ENCODE measurements at regions not wholly inside any gene's neighbourhood (a gene's known extent, or its start where the extent isn't known, plus 50 kb on each side); places are given as distances from the start of the nearest gene placed in this dataset.
"Not testable (repeated sequence)": the region's sequence is repeated elsewhere in the genome, so short reads cannot be mapped to it uniquely, and the experiment has no call there.

DNA sequence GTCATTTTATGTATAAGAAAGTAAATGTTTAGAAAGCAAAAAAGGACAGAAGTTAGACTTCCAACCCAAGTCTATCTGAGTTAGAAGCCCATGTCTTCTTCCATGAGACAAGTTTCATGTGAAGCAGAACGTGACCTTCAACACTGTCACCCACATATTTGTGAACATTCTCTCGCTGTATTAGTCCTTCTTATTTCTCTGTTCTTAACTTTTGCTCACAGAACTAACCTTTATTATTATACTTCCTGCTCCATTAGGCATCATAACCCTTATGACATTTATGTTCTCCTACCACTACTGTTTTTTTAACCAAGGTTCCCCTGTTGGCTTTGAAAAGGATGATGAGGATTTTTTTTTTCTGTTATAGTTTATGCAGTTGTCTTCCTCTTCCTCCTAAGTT, 238.8 kb downstream of the ZNF608 start:
- no peak overlapping the region for H3K27ac Mint-ChIP-seq
- H3K4me1 Mint-ChIP-seq = no peaks in the 10 kb centered on the region
- ChIA-PET CTCF (no interaction called here), POLR2A (no interaction called here)
- H3K4me3 Mint-ChIP-seq = no peak overlapping the region
- ATAC-seq (no peak), DNase-seq (no peak)
- intact Hi-C loops (cut with DNase I, micrococcal nuclease) = no loop called here
- H3K36me3 Mint-ChIP-seq (ENCODE audit: low read depth) = no peaks in the 10 kb centered on the region
- H3K9me3 Mint-ChIP-seq (ENCODE audit: low read depth) = no peaks in the 10 kb centered on the region
- peaks cover 12% of the 10 kb centered on the region for H3K27me3 Mint-ChIP-seq

DNA sequence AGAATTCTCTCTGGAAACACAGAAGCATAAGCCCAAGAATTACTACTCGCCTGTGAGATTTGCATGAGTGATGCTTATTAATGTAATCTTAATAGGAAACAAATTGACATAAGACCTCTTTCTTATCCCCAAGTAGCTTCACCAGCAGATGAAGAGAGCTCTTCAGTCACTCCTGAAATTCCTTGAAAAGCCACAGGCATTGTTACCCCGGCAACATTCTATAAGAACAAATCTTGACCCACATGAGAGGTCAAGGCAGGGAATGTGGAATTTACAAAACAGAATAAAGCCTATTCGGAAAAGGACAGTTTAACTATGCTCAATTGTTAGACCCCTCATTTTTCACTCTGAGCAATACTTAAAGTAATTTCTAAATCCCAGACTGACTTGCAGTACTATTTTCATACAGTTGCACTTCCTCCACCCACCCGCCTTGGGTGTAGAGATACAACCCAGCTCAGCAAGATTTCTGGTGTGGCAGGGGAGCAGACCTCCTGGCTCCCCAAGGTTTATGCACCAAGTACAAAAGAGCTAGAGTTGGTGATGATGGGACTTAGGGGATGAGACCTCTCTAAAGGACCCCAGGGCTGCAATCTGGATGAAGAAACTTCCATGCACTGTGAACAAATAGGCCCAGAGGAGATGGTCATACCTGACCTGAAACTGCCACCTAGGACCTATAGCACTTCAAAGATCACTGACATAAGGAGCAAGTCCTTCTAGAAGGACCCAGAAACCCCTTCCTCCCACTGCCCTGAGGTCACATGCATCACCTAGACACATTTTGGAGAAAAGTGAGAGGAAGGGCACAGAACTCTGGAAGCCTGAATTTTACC, 242.1 kb downstream of the ZNF608 start:
- ATAC-seq = no peak

DNA sequence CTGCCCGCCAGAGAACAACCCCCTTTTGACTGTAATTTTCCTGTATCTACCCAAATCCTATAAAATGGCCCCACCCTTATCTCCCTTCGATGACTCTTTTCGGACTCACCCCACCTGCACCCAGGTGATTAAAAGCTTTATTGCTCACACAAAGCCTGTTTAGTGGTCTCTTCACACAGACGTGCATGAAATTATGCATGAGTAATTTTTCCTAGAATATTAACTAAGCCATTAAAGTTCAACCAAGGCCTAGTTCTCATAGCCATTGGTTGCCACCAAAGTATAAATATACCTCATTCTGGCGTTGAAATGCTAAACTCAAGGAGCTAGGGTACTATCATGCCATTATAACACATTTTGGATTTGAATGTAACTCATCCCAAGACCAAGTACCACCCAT, 243.9 kb downstream of the ZNF608 start:
- H3K27ac Mint-ChIP-seq = no peak overlapping the region
- H3K4me3 Mint-ChIP-seq = no peak overlapping the region
- POLR2A ChIA-PET = no interaction called here
- no peaks in the 10 kb centered on the region for H3K36me3 Mint-ChIP-seq (ENCODE audit: low read depth)
- no peaks in the 10 kb centered on the region for H3K4me1 Mint-ChIP-seq
- intact Hi-C loops (cut with DNase I, micrococcal nuclease) = no loop called here
- no peaks in the 10 kb centered on the region for H3K9me3 Mint-ChIP-seq (ENCODE audit: low read depth)
- no peak for ATAC-seq
- no peak for DNase-seq
- CTCF ChIA-PET = no interaction called here
- peaks cover 6% of the 10 kb centered on the region for H3K27me3 Mint-ChIP-seq

More for the DNA sequence above, 242.1 kb downstream of the ZNF608 start:
- Mint-ChIP-seq H3K9me3 (ENCODE audit: low read depth) (no peaks in the 10 kb centered on the region), H3K27ac (no peak overlapping the region), H3K36me3 (ENCODE audit: low read depth) (no peaks in the 10 kb centered on the region), H3K4me3 (no peak overlapping the region), H3K27me3 (peaks cover 8% of the 10 kb centered on the region), H3K4me1 (no peaks in the 10 kb centered on the region)
- CTCF ChIA-PET = no interaction called here
- peak; percentile 18 for DNase-seq
- POLR2A ChIA-PET = no interaction called here
- intact Hi-C loops (cut with DNase I, micrococcal nuclease) = no loop called here

DNA sequence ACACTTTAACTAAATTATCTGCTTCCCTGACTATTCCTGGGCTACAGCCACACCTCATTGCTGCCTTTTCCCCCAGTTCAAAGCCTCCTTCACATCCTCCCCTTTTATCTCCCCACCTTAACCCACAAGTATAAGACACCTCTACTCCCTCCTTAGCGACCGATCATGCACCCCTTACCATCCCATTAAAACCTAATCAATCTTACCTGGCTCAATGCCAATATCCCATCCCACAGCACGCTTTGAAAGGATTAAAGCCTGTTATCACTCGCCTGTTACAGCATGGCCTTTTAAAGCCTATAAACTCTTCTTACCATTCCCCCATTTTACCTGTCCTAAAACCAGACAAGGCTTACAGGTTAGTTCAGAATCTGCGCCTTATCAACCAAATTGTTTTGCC, 246.6 kb downstream of the ZNF608 start:
- intact Hi-C loops (cut with DNase I, micrococcal nuclease); H3K27ac Mint-ChIP-seq; ATAC-seq: not testable (repeated sequence)

DNA sequence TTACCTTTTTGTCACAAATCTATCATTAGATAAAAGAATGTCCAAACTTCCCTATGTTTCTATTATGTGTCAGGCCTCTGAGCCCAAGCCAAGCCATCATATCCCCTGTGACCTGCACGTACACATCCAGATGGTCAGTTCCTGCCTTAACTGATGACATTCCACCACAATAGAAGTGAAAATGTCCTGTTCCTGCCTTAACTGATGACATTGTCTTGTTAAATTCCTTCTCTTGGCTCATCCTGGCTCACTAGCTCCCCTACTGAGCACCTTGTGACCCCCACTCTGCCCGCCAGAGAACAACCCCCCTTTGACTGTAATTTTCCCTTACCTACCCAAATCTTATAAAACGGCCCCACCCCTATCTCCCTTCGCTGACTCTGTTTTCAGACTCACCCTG, 249.5 kb downstream of the ZNF608 start:
- H3K4me1 Mint-ChIP-seq; ATAC-seq; H3K4me3 Mint-ChIP-seq; H3K9me3 Mint-ChIP-seq (ENCODE audit: low read depth); H3K27ac Mint-ChIP-seq; CTCF ChIA-PET; POLR2A ChIA-PET; intact Hi-C loops (cut with DNase I, micrococcal nuclease); H3K36me3 Mint-ChIP-seq (ENCODE audit: low read depth); DNase-seq; H3K27me3 Mint-ChIP-seq: not testable (repeated sequence)

More for the DNA sequence above, 246.6 kb downstream of the ZNF608 start:
- DNase-seq; H3K4me1 Mint-ChIP-seq; H3K27me3 Mint-ChIP-seq; CTCF ChIA-PET; H3K36me3 Mint-ChIP-seq (ENCODE audit: low read depth); H3K9me3 Mint-ChIP-seq (ENCODE audit: low read depth); POLR2A ChIA-PET; H3K4me3 Mint-ChIP-seq: not testable (repeated sequence)

DNA sequence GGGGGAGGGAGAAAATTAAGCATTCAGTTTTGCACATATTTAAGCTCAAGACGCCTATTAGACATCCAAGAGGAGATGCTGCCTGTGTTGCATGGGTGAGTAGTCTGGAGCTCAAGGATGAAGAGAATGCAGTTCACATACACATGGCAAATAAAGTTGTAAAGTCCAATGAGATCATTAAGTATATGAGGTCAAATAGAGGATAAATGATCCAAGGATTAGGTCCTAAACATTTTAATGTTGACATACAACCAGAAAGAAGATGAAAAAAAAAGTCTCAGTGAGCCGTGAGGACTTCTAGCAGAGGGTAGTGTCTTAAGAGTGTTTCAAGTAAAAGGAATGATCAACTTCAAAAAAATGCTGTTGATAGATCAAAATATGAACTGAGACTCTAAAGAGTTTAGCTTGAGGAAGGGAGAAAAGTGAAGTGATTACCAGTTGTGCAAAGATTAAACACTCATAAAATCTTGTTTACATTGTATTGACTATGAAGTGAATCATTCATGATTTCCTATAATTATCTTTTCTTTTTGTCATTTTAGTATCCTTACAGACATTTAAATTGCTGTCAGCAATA, 251.8 kb downstream of the ZNF608 start:
- DNase-seq (no peak), ATAC-seq (no peak)
- intact Hi-C loops (cut with DNase I, micrococcal nuclease) = no loop called here
- H3K9me3 Mint-ChIP-seq (ENCODE audit: low read depth) = peaks cover 10% of the 10 kb centered on the region
- no peak overlapping the region for H3K27ac Mint-ChIP-seq
- no peak overlapping the region for H3K4me3 Mint-ChIP-seq
- no peaks in the 10 kb centered on the region for H3K4me1 Mint-ChIP-seq
- peaks cover 4% of the 10 kb centered on the region for H3K27me3 Mint-ChIP-seq
- POLR2A ChIA-PET = no interaction called here
- CTCF ChIA-PET = no interaction called here
- H3K36me3 Mint-ChIP-seq (ENCODE audit: low read depth) = no peaks in the 10 kb centered on the region

DNA sequence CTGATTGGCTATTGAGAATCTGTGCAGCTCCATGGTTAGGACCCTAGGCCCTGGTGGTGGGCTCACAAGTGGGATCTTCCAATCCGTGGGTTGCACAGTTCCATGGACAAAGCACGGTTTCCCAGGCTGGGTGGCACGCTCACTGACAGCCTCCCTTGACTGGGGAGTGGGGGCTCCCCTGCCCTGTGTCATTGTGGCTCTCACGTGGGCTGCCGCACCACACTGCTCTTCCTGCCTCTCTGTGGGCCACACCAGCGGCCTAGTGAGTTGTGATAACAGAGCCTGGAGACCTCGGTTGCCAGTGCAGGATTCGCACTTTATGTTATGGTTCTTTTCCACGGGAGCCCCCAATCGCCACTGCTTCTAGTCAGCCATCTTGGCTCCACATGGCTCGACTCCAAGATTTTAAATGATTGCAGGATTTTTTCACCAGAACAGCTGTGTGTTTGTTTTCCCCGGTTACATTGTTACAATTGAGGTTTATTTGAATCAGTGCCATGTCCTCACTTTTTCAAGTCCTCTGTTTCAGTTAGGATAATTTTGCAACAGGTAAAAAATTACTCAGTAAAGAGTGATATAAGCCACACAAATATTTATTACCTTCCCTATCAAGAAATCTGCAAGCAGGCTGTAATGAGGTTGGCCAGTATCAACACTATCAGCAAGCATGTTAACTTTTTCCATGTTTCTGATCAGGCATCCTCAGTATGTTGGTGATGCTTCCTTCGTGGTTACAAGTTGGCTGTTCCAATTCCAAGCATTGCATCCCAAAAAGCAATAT, 253.8 kb downstream of the ZNF608 start:
- ChIA-PET POLR2A (no interaction called here), CTCF (no interaction called here)
- intact Hi-C loops (cut with DNase I, micrococcal nuclease) = no loop called here
- Mint-ChIP-seq H3K9me3 (ENCODE audit: low read depth) (peaks cover 12% of the 10 kb centered on the region), H3K4me1 (no peaks in the 10 kb centered on the region), H3K27ac (no peak overlapping the region), H3K27me3 (peaks cover 4% of the 10 kb centered on the region), H3K4me3 (no peak overlapping the region), H3K36me3 (ENCODE audit: low read depth) (no peaks in the 10 kb centered on the region)
- DNase-seq (no peak), ATAC-seq (no peak)

DNA sequence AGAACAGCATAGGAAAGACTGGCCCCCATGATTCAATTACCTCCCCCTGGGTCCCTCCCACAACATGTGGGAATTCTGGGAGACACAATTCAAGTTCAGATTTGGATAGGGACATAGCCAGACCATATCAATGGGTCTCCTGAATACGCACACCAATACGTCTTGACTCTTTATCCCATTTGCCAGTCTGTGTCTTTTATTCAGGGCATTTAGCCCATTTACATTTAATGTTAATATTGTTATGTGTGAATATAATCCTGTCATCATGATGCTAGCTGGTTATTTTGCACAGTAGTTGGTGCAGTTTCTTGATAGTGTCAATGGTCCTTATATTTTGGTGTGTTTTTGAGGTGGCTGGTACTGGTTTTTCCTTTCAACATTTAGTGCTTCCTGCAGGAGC, 256.1 kb downstream of the ZNF608 start:
- H3K27me3 Mint-ChIP-seq; H3K4me3 Mint-ChIP-seq; H3K36me3 Mint-ChIP-seq (ENCODE audit: low read depth); POLR2A ChIA-PET; CTCF ChIA-PET; H3K4me1 Mint-ChIP-seq; intact Hi-C loops (cut with DNase I, micrococcal nuclease); H3K27ac Mint-ChIP-seq; ATAC-seq; DNase-seq: not testable (repeated sequence)
- H3K9me3 Mint-ChIP-seq (ENCODE audit: low read depth) = peaks cover 12% of the 10 kb centered on the region

DNA sequence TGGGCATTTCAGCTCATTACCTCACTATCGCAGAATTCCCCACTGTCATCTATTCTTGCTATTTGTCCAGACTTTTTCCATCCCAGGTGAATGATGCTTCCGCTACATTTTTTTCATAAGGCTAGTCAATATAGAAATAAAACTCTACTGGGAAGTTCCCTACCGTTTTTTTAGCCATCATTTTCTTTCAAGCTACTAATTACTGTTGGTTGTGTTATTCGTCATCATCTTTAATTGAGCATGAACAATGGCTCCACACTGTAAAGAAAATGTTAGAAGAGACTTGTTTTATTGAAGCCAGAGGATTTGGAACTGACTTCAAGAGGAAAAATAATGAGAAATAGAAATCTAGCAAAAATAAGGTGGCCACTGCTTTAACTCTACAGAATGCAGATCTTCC, 265.0 kb downstream of the ZNF608 start:
- Mint-ChIP-seq H3K27ac (no peak overlapping the region), H3K9me3 (ENCODE audit: low read depth) (no peaks in the 10 kb centered on the region), H3K4me3 (no peak overlapping the region), H3K36me3 (ENCODE audit: low read depth) (no peaks in the 10 kb centered on the region), H3K4me1 (no peaks in the 10 kb centered on the region), H3K27me3 (no peaks in the 10 kb centered on the region)
- intact Hi-C loops (cut with DNase I, micrococcal nuclease) = no loop called here
- ATAC-seq (no peak), DNase-seq (no peak)
- POLR2A ChIA-PET = no interaction called here
- CTCF ChIA-PET = no interaction called here

DNA sequence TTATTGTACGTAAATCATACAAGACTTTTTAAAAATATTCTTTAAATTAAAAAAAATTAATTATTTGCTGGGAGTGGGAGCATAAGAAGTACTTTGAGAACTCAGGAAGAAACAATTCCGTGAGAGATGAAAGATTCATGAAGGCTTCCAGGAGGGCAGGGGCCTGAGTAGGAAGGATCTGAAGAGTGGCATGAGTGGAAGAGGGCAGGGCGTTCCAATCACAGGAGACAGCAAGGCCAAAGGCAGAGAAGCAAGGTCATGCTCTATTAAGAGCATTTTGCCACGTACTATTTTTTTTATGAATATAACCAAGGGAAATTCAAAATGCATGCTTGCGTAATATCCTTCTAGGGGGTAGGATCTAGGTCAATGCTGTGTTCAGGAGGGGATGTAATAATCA, 265.5 kb downstream of the ZNF608 start:
- no peaks in the 10 kb centered on the region for H3K9me3 Mint-ChIP-seq (ENCODE audit: low read depth)
- ChIA-PET POLR2A (no interaction called here), CTCF (no interaction called here)
- no peak for ATAC-seq
- no peaks in the 10 kb centered on the region for H3K36me3 Mint-ChIP-seq (ENCODE audit: low read depth)
- H3K27ac Mint-ChIP-seq = no peak overlapping the region
- intact Hi-C loops (cut with DNase I, micrococcal nuclease) = no loop called here
- H3K27me3 Mint-ChIP-seq = no peaks in the 10 kb centered on the region
- DNase-seq = no peak
- H3K4me3 Mint-ChIP-seq = no peak overlapping the region
- no peaks in the 10 kb centered on the region for H3K4me1 Mint-ChIP-seq

DNA sequence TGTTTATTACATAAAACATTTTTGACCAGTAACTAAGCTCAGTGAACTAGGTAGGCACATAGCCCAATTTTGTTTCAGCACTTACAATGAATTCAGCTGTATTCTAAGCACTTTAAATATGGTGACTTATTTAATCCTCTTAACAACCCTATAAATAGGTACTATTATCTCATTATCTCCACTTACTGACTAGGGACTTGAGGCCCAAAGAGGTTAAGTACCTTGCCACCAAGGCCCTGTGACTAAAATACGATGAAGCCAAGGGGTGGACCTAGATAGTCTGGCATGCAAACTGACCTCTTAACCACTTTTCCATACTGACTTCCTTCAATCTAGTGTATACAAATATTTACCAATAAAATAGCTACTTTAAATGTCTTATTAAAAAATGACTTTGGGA, 266.4 kb downstream of the ZNF608 start:
- Mint-ChIP-seq H3K4me1 (no peaks in the 10 kb centered on the region), H3K36me3 (ENCODE audit: low read depth) (no peaks in the 10 kb centered on the region), H3K4me3 (no peak overlapping the region), H3K9me3 (ENCODE audit: low read depth) (no peaks in the 10 kb centered on the region), H3K27ac (no peak overlapping the region), H3K27me3 (no peaks in the 10 kb centered on the region)
- intact Hi-C loops (cut with DNase I, micrococcal nuclease) = no loop called here
- POLR2A ChIA-PET = no interaction called here
- CTCF ChIA-PET = interaction anchor here (1.0 kb wide), 1 partner anchor 11 kb away, joined by 3 read pairs; no protein-coding TSS in a partner anchor
- no peak for ATAC-seq
- DNase-seq = no peak

DNA sequence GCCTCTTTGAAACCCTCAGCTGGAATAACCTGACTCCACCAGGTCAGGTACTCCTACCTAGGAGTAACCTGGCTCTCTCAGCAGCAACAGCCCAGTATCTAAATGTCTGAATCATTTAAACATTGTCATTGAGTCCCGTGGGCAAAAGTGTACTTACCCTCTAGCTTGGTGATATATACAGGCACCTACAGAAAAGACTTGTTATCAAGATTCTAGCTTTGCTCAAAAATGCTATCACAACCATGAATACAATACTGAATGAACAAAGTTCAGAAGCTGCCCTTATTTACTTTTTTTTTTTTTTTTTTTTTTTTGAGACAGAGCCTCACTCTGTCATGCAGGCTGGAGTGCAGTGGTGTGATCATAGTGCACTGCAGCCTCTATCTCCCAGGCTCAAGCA, 268.2 kb downstream of the ZNF608 start:
- DNase-seq (no peak), ATAC-seq (no peak)
- intact Hi-C loops (cut with DNase I, micrococcal nuclease) = no loop called here
- Mint-ChIP-seq H3K27me3 (no peaks in the 10 kb centered on the region), H3K4me3 (no peak overlapping the region), H3K27ac (no peak overlapping the region), H3K4me1 (no peaks in the 10 kb centered on the region), H3K36me3 (ENCODE audit: low read depth) (no peaks in the 10 kb centered on the region), H3K9me3 (ENCODE audit: low read depth) (no peaks in the 10 kb centered on the region)
- POLR2A ChIA-PET = no interaction called here
- CTCF ChIA-PET = interaction anchor here (0.5 kb wide), 1 partner anchor 355 kb away, joined by 3 read pairs; no protein-coding TSS in a partner anchor

All from activated CD4-positive, alpha-beta T cell treated with anti-CD3 and anti-CD28 coated beads for 36 hours (primary cell).